HT1080 (cell line): ENCODE measurements at regions not wholly inside any gene's neighbourhood (a gene's known extent, or its start where the extent isn't known, plus 50 kb on each side); places are given as distances from the start of the nearest gene placed in this dataset.
"Not testable (repeated sequence)": the region's sequence is repeated elsewhere in the genome, so short reads cannot be mapped to it uniquely, and the experiment has no call there.

Experiments used
- DNase-seq: peaks from one replicate; pipeline ENCODE4 v3.0.0-alpha.2; 2015; ENCODE audit warnings: low read depth

DNA sequence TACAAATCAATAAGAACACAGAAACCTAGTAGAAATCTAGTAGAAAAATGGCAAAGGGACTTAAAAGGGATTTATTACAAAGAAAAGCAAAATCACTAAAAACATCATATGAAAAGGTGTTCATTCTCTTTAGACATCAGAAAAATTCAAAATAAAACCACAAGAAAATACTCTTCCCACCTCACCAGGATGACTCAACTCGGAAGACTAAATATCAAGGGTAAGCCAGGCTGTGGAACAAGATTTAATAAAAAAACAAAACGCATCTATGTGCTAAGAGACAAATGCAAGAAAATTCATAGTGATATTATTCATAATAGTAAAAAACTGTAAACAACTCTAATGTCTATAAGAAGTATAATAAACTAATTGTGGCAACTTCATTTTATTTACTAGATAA, 181.6 kb upstream of the GHR start:
- no peak for DNase-seq

DNA sequence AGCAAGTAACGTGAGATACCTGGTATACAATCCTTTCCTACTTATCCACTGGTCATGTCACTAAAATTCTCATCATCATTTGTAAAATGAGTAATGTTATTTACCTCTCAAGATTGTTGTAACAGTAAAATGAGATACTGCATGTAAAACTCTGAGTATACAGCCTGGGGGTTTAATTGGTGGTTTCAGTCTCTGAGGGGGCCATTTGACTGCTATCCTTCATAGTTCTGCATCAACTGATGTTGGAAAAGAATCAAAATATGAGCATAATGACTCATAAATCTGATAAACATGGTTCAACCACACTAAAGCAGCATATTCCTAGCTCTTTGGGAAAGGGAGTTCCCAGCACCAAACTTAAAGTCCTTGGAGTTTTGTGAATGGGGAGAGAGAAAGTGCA, 181.0 kb upstream of the GHR start:
- DNase-seq, result no peak

DNA sequence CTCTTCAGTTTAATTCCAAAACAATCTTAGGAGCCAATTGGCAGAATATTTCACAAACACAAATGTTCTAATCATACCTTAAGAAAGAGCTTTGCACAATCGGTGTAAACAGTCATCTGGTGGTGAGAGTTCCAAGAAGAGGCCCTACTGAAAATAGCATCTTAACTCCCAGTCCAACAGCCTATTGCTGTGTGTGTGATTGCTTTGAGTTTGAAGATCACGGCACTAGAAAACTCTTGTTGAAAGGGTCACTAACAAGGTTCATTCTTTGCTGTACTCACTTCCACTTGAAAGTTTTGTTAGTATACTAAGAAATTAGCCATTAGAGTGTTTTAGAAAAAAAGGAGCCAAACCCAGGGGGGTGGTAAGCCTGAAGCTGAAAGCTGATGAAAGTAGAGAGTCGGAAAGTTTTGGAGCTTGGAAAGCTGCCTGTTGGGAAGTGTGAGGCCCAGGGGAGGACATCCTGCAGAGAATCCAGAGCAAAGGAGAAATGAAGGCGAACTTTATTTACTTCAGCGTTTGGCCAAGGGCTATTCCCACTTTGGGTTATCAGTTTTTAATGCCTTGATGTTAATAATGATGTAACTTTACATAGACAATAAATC, 180.3 kb upstream of the GHR start:
- DNase-seq, result no peak

DNA sequence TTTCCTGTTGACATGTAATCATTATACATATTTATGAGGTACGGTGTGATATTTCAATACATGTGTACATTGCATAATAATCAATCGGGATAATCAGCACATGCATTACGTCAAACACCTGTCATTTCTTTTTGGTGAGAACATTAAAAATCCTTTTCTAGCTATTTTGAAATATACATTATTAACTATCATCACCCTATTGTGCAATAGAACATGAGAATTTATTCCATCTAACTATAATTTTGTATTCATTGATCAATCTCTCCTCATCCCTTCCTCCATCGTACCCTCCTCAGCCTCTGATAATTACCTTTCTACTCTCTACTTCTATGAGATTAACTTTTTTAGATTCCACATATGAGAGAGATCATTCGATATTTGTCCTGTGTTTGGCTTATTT, 170.9 kb upstream of the GHR start:
- DNase-seq, result no peak

DNA sequence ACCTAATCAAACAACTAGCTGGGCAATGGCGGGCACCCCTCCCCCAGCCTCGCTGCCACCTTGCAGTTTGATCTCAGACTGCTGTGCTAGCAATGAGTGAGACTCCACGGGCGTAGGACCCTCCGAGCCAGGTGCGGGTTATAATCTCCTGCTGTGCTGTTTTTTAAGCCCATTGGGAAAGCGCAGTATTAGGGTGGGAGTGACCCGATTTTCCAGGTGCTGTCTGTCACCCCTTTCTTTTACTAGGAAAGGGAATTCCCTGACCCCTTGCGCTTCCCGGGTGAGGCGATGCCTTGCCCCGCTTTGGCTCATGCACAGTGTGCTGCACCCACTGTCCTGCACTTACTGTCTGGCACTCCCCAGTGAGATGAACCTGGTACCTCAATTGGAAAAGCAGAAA, 163.3 kb upstream of the GHR start:
- not testable (repeated sequence) for DNase-seq

DNA sequence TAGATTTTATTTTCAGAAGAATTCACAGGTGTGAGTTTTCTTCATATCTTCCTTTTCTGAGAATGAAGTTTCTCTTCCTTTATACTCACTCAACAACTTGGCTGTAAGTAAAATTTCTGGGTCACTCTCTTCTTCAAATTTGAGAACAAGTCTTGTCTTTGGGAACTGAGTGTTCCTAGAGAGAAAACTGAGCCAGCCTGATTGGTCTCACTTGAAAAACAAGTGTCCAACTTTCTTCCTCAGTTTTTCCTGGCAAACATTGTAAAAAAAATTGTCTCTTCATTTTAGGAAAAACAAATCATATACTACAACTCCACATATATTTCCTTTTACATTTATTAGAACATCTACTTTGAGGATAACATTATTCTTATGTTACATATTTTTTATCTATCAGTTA, 156.1 kb upstream of the GHR start:
- no peak for DNase-seq

DNA sequence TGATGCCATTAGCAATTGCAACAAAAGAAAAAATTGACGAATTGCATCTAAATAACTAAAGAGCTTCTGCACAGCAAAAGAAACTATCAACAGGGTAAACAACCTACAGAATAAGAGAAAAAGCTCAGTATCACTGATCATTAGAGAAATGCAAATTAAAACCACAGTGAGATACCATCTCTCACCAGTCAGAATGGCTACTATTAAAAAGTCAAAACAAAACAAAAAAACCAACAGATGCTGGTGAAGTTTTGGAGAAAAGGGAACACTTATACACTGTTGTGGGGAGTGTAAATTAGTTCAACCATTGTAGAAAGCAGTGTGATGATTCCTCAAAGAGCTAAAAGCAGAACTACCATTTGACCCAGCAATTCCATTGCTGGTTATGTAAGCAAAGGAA, 155.1 kb upstream of the GHR start:
- DNase-seq, result not testable (repeated sequence)

DNA sequence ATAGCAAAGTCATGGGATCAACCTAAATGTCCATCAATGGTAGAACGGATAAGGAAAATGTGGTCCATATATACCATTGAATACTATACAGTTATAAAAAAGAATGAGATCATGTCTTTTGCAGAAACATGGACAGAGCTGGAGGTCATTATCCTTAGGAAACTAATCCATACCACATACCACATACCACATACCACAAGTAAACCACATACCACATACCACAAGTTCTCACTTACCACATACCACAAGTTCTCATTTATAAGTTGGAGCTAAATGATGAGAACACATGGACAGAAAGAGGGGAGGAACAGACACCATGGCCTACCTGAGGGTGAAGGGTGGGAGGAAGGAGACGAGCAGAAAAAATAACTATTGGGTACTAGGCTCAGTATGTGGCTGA, 154.6 kb upstream of the GHR start:
- peak; percentile 53 for DNase-seq

DNA sequence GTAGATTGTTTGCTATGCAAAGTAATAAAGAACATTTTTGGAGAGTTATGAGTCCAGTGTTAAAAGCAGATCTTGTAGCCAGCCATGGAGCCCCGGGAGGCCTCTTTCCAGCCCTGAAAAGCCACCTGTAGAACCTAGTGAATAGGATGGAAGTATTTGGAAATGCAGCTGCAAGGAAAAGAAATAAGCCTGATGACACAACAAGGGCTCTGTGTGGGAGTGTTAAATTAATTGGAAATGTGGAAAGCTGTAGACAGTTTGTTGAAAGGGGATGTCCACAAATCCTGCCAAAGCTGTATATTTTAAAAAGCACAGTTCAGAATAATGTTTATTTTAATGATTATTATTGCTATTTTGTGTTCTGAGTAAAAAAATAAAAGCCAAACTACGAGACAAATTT, 152.5 kb upstream of the GHR start:
- no peak for DNase-seq

DNA sequence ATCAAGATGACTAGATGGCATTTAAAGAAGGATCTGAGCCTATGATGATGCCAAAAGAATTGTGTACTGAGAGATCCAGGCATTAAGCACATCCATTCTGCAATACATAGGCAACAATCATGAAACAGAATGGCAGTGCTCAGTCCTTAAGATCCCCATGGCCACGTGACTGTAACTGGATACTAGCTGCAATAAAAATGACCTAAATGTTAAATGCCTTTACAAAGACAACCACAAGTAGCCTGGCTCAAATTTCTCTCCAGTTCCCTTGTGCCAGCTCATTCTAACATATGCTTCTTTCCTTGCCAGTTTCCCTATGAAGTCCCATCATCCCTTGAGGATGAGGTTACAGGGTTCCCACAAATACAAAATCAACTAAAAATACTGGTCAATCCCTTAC, 148.3 kb upstream of the GHR start:
- peak; percentile 52 for DNase-seq

DNA sequence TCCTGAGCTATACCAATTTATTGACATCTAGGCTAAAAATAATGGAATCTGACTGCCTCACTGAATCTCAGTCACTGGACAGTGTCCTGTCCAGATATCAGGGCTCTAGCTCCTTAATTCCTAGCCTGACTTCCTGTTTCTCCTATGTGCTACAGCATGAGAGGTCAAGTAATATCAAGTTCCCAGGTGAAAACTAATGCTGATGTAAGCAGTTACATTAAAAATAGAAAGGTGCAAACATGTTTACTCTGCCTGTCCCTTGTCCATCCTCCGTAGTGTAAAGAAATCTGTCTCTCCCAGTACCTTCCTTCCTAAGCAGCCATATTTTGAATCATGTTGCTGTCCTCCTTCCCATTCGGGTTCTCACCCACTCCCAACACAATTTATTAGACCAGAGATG, 145.9 kb upstream of the GHR start:
- DNase-seq, result no peak

DNA sequence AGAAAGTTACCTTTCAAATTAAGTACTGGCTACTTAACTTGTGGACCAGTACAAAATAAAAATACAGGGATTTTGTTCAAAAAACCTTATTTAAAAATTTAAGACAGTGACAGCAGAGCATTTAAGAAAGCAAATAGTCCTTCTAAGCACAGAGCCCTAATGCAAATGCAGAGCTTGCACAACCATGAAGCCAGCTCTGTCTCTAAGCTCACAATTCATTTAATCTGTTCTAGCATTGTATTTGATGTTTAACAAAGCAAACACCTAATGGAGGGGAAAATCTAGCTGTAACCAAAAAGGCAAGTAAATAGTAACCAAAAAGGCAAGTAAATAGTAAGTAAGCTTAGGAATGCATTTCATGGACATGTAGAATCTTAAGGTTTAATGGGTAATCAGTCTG, 138.7 kb upstream of the GHR start:
- DNase-seq, result no peak

DNA sequence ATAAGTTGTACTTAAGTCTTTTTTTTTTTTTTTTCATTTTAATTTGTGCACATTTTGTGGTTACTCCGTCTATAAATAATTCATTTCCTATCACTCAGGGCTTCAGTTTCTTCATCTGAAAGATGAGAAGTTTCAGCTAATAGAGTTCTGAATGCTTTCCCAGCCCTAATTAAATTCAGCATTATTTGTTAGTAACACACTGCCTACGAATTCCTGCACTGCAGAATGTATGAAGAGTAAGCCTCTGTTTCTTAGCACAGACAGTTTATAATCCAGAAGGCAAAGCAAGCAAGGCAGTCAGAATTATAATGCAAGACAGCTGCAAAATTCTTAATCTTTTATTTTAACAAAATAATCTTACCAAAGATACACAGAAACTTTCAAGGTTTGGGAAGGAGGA, 138.0 kb upstream of the GHR start:
- no peak for DNase-seq

DNA sequence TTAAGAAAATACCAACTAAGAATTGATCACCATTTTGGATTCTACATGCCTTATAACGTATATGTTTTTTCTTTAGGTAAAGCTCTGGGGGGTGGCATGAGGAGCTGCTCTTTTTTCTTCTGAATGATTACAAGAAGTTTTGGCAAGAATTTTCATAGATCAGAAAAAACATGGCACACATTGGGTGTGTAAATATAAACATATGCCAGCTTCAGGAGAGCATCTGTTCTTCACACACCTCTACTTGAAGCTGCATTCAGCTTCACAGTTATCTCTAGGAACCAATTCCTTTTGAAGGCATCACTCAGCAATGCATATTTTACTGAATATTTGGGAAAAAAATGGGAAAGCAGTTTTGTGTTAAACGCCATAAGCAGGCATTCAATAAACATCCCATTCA, 122.7 kb upstream of the GHR start:
- DNase-seq, result no peak

DNA sequence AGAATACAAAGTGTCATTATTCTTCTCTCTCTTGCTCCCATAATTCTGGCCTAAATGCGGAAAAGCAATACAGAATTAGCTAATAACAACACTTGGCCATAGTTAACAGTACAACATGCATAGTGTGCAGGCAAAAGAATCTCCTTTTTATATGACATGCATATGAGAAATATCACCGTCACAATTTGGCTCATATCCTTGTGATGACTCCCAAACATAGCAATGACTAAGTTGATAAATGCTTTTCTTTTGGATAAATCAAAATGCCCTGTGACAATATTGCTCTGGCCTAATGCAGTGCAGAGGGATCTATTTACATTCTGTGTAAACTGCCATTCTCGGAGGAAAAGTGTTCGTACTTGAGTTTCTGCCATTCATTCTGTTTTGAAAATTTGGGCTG, 121.9 kb upstream of the GHR start:
- DNase-seq, result no peak

DNA sequence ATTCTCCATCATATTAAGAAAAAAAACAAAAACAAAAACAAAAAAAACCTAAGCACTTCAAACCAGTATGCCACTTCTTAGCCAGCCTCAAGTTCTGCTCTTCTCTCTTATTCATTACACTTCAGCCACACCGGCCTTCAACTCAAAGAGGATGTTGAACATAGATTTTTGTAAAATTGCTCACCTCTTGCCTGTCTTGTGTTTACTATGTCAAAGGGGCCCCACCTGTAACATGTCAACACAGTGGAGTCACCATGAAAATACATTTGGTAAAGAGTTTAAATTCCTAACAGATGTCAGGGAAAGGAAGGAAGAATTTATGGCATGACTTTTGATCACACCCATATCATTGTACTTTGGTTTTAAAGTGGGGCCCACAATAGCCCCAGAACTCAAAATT, 121.1 kb upstream of the GHR start:
- no peak for DNase-seq

DNA sequence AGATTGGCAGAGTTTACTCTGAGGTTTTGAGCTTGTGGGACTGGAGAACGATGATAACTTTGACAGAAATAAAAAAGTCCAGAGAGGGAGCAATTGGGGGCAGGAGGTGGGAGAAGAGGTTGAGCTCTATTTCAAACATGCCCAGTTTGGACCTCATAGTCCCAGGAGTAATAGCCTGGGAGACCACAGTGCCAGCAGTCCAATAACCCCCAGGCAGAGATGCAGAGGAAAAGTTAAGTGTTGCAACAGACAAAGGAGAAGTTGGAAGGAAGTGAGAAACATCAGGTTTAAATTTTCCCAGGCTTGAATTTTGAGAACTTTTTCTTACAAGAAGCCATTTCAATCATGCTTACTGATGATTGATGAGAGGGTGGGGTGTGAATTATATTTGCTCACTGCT, 117.0 kb upstream of the GHR start:
- DNase-seq, result no peak

DNA sequence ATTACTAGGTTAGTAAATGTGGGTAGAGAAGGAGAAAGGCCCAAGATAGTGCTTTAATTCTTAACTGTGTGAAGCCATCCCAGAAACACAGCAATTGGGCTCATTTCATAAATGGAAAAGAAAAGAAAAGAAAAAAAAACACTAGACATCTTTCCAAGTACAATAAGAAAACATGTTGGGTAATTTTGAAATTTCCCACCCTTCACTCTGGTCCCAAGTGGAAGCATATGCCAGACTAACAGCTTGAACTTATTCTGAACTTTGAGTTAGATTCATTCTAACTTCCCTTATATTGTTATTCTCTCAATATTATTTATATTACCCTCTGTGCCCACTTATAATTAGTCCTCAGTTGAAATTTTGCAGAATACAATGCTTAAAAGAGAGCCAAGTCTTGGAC, 113.4 kb upstream of the GHR start:
- DNase-seq, result no peak

DNA sequence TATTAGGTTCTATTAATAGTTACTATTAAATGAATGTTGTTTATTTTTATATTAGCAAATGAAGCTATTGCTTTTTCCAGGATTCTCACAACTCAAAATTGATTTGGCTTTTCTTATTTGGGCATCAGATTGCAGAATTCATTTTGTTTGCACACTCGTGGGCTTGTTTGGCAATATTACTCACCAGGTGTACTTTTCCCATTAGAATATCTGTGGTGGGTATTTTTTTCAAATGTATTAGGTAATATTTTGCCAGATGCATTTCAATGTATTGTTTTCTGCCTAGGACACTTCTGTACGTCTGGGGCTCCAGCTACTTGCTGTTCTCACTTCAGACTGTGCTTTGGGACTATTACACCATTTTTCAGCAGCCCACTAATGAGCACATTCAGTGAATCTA, 108.0 kb upstream of the GHR start:
- DNase-seq, result no peak

DNA sequence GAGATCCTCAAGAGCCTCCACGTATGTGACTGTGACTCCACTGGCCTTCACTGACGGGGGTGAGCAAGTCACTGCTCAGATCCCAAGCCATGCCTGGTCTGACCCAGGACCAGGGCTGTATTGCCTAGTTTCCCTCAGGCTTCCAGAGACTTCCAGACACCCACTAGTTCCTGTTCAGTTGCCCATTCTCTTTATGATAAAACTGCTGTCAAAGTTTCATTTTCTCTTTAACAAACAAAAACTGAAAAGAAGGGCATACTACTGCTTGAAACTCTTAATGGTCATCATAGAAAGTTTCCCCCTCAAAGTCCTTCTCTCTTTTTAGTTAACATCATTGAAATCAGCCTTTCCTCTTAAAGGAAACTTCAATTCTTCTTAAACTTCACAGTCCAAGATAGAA, 105.7 kb upstream of the GHR start:
- no peak for DNase-seq

DNA sequence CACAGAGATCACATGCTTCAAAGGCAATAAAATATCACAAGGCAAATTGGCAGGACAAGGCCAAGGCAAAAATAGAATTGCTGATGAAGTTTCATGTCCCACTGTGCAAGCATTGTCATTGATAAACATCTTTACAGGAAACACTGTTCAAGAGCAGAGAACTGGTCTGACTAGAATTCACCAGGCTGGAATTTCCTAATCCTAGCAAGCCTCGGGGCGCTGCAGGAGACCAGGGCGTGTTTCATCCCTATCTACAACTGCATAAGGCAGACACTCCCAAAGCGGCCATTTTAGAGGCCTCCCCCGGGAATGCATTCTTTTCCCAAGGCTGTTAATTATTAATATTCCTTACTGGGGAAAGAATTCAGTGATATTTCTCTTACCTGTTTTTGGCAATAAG, 103.7 kb upstream of the GHR start:
- DNase-seq, result not testable (repeated sequence)

DNA sequence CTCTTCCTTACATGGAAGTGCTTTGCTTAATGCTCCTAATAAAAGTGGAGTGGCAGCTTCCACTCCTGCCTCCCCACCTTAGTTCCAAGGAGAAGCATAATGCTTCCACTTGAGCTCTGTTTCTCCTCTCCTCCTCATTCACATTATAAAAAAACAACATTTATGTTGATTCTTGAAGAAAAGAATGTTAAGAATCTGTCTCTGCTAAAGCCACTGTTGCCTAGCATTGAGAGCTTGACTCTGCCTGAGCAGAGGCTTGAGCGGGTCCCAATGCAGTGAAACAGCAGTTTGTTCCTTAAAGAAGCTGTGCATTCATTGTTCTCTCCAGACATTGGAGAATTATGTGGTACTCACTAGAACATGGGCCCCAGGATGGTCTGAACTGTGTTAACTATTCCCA, 101.5 kb upstream of the GHR start:
- DNase-seq, result no peak

DNA sequence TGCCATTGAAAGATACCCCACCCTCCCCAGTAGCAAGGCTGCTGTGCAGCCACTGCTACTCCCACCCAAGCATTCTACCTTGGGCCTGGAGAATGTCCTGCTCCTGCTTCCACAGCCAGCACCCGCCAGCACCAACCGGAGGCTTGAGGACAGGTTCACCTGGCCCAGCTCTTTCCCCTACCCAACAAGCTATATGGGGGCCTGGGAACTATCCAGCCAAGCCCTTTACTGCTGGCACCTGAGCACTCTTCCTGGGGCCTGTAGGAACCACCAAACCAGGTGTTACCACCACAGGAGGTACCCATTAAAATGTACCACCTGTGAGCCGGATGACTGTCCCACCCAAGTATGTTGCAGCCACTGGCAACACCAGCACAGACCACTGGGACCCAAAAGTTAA, 86.1 kb upstream of the GHR start:
- no peak for DNase-seq

DNA sequence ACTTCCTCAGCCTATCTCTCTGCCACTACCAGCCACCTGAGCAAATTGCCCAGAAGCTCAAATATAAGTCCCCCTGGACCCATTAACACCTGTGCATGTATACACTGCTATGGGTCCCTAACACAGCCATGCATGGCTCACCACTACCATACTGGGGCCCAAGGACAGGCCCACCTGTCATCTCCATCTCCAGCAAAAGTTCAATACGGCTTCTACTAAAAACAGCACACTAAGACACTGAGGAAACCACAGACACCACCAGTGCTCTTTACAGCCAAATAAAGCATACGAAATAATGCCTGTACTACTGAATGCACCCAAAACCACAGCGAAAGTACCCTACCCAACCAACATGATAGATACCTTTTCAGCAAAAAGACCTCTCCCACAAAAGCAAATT, 85.6 kb upstream of the GHR start:
- DNase-seq, result no peak
